ENCODE measurements at regions not wholly inside any gene's neighbourhood (a gene's known extent, or its start where the extent isn't known, plus 50 kb on each side); places are given as distances from the start of the nearest gene placed in this dataset.
"Not testable (repeated sequence)": the region's sequence is repeated elsewhere in the genome, so short reads cannot be mapped to it uniquely, and the experiment has no call there.

GRCh38 chr4:73348185-73348584 is 55.9 kb upstream of the ALB start:
- Histone ChIP-seq H3K27me3 (ENCODE audit: insufficient read depth, low read length) (no peaks in the 10 kb centered on the region), H3K36me3 (ENCODE audit: insufficient read depth, low read length) (no peaks in the 10 kb centered on the region), H2AFZ (ENCODE audit: low read length, unreplicated experiment) (no peak overlapping the region)

GRCh38 chr4:73347497-73347896 is 56.6 kb upstream of the ALB start:
- Histone ChIP-seq H3K4me1 (ENCODE audit: control insufficient read depth, insufficient read depth, low read length, unreplicated experiment) (no peaks in the 10 kb centered on the region), H3K27ac (ENCODE audit: low read depth, low read length) (no peak overlapping the region), H3K36me3 (ENCODE audit: insufficient read depth, low read length) (no peaks in the 10 kb centered on the region), H3K27me3 (ENCODE audit: insufficient read depth, low read length) (no peaks in the 10 kb centered on the region), H3K4me3 (ENCODE audit: low read depth, low read length) (no peak overlapping the region), H3K79me2 (ENCODE audit: control insufficient read depth, insufficient read depth, low read length, unreplicated experiment) (no peaks in the 10 kb centered on the region), H2AFZ (ENCODE audit: low read length, unreplicated experiment) (no peak overlapping the region)

More at GRCh38 chr4:73348185-73348584, 55.9 kb upstream of the ALB start:
- Histone ChIP-seq H3K4me3 (ENCODE audit: low read depth, low read length) (no peak overlapping the region), H3K79me2 (ENCODE audit: control insufficient read depth, insufficient read depth, low read length, unreplicated experiment) (no peaks in the 10 kb centered on the region), H3K4me1 (ENCODE audit: control insufficient read depth, insufficient read depth, low read length, unreplicated experiment) (no peaks in the 10 kb centered on the region), H3K27ac (ENCODE audit: low read depth, low read length) (no peak overlapping the region)

GRCh38 chr4:73345399-73345975 is 58.6 kb upstream of the ALB start:
- no peaks in the 10 kb centered on the region for H3K27me3 ChIP-seq (ENCODE audit: insufficient read depth, low read length)
- no peaks in the 10 kb centered on the region for H3K36me3 ChIP-seq (ENCODE audit: insufficient read depth, low read length)
- no peak overlapping the region for H3K27ac ChIP-seq (ENCODE audit: low read depth, low read length)
- H3K4me1 ChIP-seq (ENCODE audit: control insufficient read depth, insufficient read depth, low read length, unreplicated experiment), result no peaks in the 10 kb centered on the region
- H3K4me3 ChIP-seq (ENCODE audit: low read depth, low read length), result no peak overlapping the region
- H2AFZ ChIP-seq (ENCODE audit: low read length, unreplicated experiment), result no peak overlapping the region
- H3K79me2 ChIP-seq (ENCODE audit: control insufficient read depth, insufficient read depth, low read length, unreplicated experiment), result no peaks in the 10 kb centered on the region

GRCh38 chr4:73344106-73344505 is 60.0 kb upstream of the ALB start:
- Histone ChIP-seq H3K27ac (ENCODE audit: low read depth, low read length) (no peak overlapping the region), H2AFZ (ENCODE audit: low read length, unreplicated experiment) (no peak overlapping the region), H3K27me3 (ENCODE audit: insufficient read depth, low read length) (no peaks in the 10 kb centered on the region), H3K4me1 (ENCODE audit: control insufficient read depth, insufficient read depth, low read length, unreplicated experiment) (no peaks in the 10 kb centered on the region), H3K79me2 (ENCODE audit: control insufficient read depth, insufficient read depth, low read length, unreplicated experiment) (no peaks in the 10 kb centered on the region), H3K36me3 (ENCODE audit: insufficient read depth, low read length) (no peaks in the 10 kb centered on the region), H3K4me3 (ENCODE audit: low read depth, low read length) (no peak overlapping the region)

GRCh38 chr4:73343432-73343831 is 60.7 kb upstream of the ALB start:
- Histone ChIP-seq H3K27me3 (ENCODE audit: insufficient read depth, low read length) (no peaks in the 10 kb centered on the region), H3K4me1 (ENCODE audit: control insufficient read depth, insufficient read depth, low read length, unreplicated experiment) (no peaks in the 10 kb centered on the region), H3K27ac (ENCODE audit: low read depth, low read length) (no peak overlapping the region), H3K36me3 (ENCODE audit: insufficient read depth, low read length) (no peaks in the 10 kb centered on the region), H3K4me3 (ENCODE audit: low read depth, low read length) (no peak overlapping the region), H3K79me2 (ENCODE audit: control insufficient read depth, insufficient read depth, low read length, unreplicated experiment) (no peaks in the 10 kb centered on the region), H2AFZ (ENCODE audit: low read length, unreplicated experiment) (no peak overlapping the region)

GRCh38 chr4:73341454-73341853 is 62.6 kb upstream of the ALB start:
- H3K27ac ChIP-seq (ENCODE audit: low read depth, low read length), result no peak overlapping the region
- H3K27me3 ChIP-seq (ENCODE audit: insufficient read depth, low read length), result no peaks in the 10 kb centered on the region
- no peaks in the 10 kb centered on the region for H3K79me2 ChIP-seq (ENCODE audit: control insufficient read depth, insufficient read depth, low read length, unreplicated experiment)
- no peak overlapping the region for H3K4me3 ChIP-seq (ENCODE audit: low read depth, low read length)
- no peak overlapping the region for H2AFZ ChIP-seq (ENCODE audit: low read length, unreplicated experiment)
- no peaks in the 10 kb centered on the region for H3K4me1 ChIP-seq (ENCODE audit: control insufficient read depth, insufficient read depth, low read length, unreplicated experiment)
- no peaks in the 10 kb centered on the region for H3K36me3 ChIP-seq (ENCODE audit: insufficient read depth, low read length)

GRCh38 chr4:73340917-73341316 is 63.2 kb upstream of the ALB start:
- H3K4me3 ChIP-seq (ENCODE audit: low read depth, low read length), result no peak overlapping the region
- no peak overlapping the region for H2AFZ ChIP-seq (ENCODE audit: low read length, unreplicated experiment)
- H3K36me3 ChIP-seq (ENCODE audit: insufficient read depth, low read length), result no peaks in the 10 kb centered on the region
- no peaks in the 10 kb centered on the region for H3K79me2 ChIP-seq (ENCODE audit: control insufficient read depth, insufficient read depth, low read length, unreplicated experiment)
- H3K27me3 ChIP-seq (ENCODE audit: insufficient read depth, low read length), result no peaks in the 10 kb centered on the region
- H3K27ac ChIP-seq (ENCODE audit: low read depth, low read length), result no peak overlapping the region
- no peaks in the 10 kb centered on the region for H3K4me1 ChIP-seq (ENCODE audit: control insufficient read depth, insufficient read depth, low read length, unreplicated experiment)

GRCh38 chr4:73335679-73336078 is 68.4 kb upstream of the ALB start:
- H3K27me3 ChIP-seq (ENCODE audit: insufficient read depth, low read length), result no peaks in the 10 kb centered on the region
- no peaks in the 10 kb centered on the region for H3K36me3 ChIP-seq (ENCODE audit: insufficient read depth, low read length)

GRCh38 chr4:73332012-73332411 is 72.1 kb upstream of the ALB start:
- not testable (repeated sequence) for H3K36me3 ChIP-seq (ENCODE audit: insufficient read depth, low read length); H2AFZ ChIP-seq (ENCODE audit: low read length, unreplicated experiment)

More at GRCh38 chr4:73335679-73336078, 68.4 kb upstream of the ALB start:
- Histone ChIP-seq H3K4me1 (ENCODE audit: control insufficient read depth, insufficient read depth, low read length, unreplicated experiment) (no peaks in the 10 kb centered on the region), H2AFZ (ENCODE audit: low read length, unreplicated experiment) (no peak overlapping the region), H3K27ac (ENCODE audit: low read depth, low read length) (no peak overlapping the region), H3K79me2 (ENCODE audit: control insufficient read depth, insufficient read depth, low read length, unreplicated experiment) (no peaks in the 10 kb centered on the region), H3K4me3 (ENCODE audit: low read depth, low read length) (no peak overlapping the region)

GRCh38 chr4:73329300-73329699 is 70.7 kb upstream of the ANKRD17 start:
- H3K4me3 ChIP-seq (ENCODE audit: low read depth, low read length), result no peak overlapping the region
- H3K4me1 ChIP-seq (ENCODE audit: control insufficient read depth, insufficient read depth, low read length, unreplicated experiment), result no peaks in the 10 kb centered on the region
- no peak overlapping the region for H2AFZ ChIP-seq (ENCODE audit: low read length, unreplicated experiment)
- no peaks in the 10 kb centered on the region for H3K27me3 ChIP-seq (ENCODE audit: insufficient read depth, low read length)
- H3K27ac ChIP-seq (ENCODE audit: low read depth, low read length), result no peak overlapping the region
- H3K79me2 ChIP-seq (ENCODE audit: control insufficient read depth, insufficient read depth, low read length, unreplicated experiment), result no peaks in the 10 kb centered on the region
- H3K36me3 ChIP-seq (ENCODE audit: insufficient read depth, low read length), result no peaks in the 10 kb centered on the region

More at GRCh38 chr4:73332012-73332411, 72.1 kb upstream of the ALB start:
- not testable (repeated sequence) for H3K27ac ChIP-seq (ENCODE audit: low read depth, low read length); H3K4me3 ChIP-seq (ENCODE audit: low read depth, low read length); H3K4me1 ChIP-seq (ENCODE audit: control insufficient read depth, insufficient read depth, low read length, unreplicated experiment); H3K79me2 ChIP-seq (ENCODE audit: control insufficient read depth, insufficient read depth, low read length, unreplicated experiment); H3K27me3 ChIP-seq (ENCODE audit: insufficient read depth, low read length)

- not testable (repeated sequence) for H3K27me3 ChIP-seq (ENCODE audit: insufficient read depth, low read length); H3K27ac ChIP-seq (ENCODE audit: low read depth, low read length); H3K79me2 ChIP-seq (ENCODE audit: control insufficient read depth, insufficient read depth, low read length, unreplicated experiment); H3K4me1 ChIP-seq (ENCODE audit: control insufficient read depth, insufficient read depth, low read length, unreplicated experiment); H3K4me3 ChIP-seq (ENCODE audit: low read depth, low read length); H3K36me3 ChIP-seq (ENCODE audit: insufficient read depth, low read length); H2AFZ ChIP-seq (ENCODE audit: low read length, unreplicated experiment)
Measured at GRCh38 chr4:73325776-73326175, 67.2 kb upstream of the ANKRD17 start.

Measured in ACC112 (cell line).